Sigmoid colon (tissue), 6 donors: ENCODE measurements at regions not wholly inside any gene's neighbourhood (a gene's known extent, or its start where the extent isn't known, plus 50 kb on each side); places are given as distances from the start of the nearest gene placed in this dataset.
A peak's percentile ranks its signal among the peaks of the same experiment; 100 is the strongest.

Source experiments
- DNase-seq: peaks from one replicate; pipeline ENCODE4 v3.0.0-alpha.2; 2019
- H3K27ac ChIP-seq, 4 donors: fragments of 200-600 bp; sonication (generic); one replicate each; pipeline ENCODE4 v1.5.1; 2016 to 2019; ENCODE audit warnings: mild to moderate bottlenecking in 1 of 4
- H3K27me3 ChIP-seq, 3 donors: fragments of 200-600 bp; sonication (generic); one replicate each; pipeline ENCODE4 v1.5.1; 2019; ENCODE audit warnings: mild to moderate bottlenecking in 1 of 3
- H3K36me3 ChIP-seq, 4 donors: fragments of 200-600 bp; sonication (generic); one replicate each; pipeline ENCODE4 v1.5.1; 2016 to 2019
- H3K4me1 ChIP-seq, 4 donors: fragments of 200-600 bp; sonication (generic); one replicate each; pipeline ENCODE4 v1.5.1; 2017 to 2019
- H3K4me3 ChIP-seq, 4 donors: fragments of 200-600 bp; sonication (generic); one replicate each; pipeline ENCODE4 v1.5.1; 2017 to 2019; ENCODE audit warnings: mild to moderate bottlenecking in 2 of 4, moderate library complexity in 1 of 4
- H3K9me3 ChIP-seq, 4 donors: fragments of 200-600 bp in 3 of 4; sonication (generic) in 3 of 4; one replicate each; pipeline versions ENCODE4 v1.5.1 to v1.6.1; 2013 to 2019
- EP300 ChIP-seq, 4 donors: sonication (generic); formaldehyde crosslinking; IDR thresholded peaks; one replicate each; pipeline ENCODE4 v1.6.1; 2017; ENCODE audit warnings: antibody characterized with exemption in 4 of 4
- POLR2A ChIP-seq, 2 donors: fragments of 450-650 bp; IDR thresholded peaks; one replicate each; pipeline ENCODE4 v1.6.1; 2016; ENCODE audit warnings: antibody characterized with exemption in 2 of 2, mild to moderate bottlenecking in 2 of 2, moderate library complexity in 2 of 2
- POLR2AphosphoS5 ChIP-seq, 4 donors: sonication (generic); formaldehyde crosslinking; IDR thresholded peaks; one replicate each; pipeline ENCODE4 v1.6.1; 2017; ENCODE audit warnings: antibody characterized with exemption in 4 of 4
- WGBS, 2 donors: extraction: QIAGEN DNeasy Blood & Tissue Kit; methylation state at CpG; one replicate each; pipeline ENCODE4 v1.1.7; 2013; 5-methylcytosine and 5-hydroxymethylcytosine counted together
- intact Hi-C: fragments of 100-400 bp; cut with DNase I; formaldehyde crosslinking; loops from one replicate; pipeline ENCODE4 v1.15.1; 2023
- TF ChIP-seq, protein P1 (sequence below), 4 experiments: fragments of 450-650 bp in 3 of 4; fragments of 200-600 bp in 1 of 4; IDR thresholded peaks; one replicate each; pipeline ENCODE4 v1.5.1; 2016 to 2019; ENCODE audit warnings: antibody characterized with exemption in 4 of 4, mild to moderate bottlenecking in 3 of 4, moderate library complexity in 2 of 4
- donor health status: healthy with polysubstance abuse.
- donor health status: healthy.

DNA sequence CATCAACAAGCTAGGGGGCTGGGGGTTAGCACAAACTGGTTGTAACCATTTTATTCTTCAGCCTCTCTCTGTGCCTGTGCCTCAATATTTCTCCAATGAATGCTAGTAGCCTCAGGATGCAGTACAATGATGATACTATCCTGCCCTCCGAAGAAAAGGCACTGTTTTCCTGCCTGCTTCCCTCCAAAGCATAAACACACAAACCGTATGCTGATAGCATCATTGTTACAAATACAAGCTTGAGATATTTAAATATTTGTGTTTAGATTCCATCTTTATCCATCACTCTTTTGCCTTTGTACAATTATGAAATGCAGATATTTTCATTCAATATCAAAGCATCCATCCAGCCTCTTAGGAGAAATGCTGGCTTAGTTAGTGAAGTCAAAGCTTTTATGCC lies 404.8 kb downstream of the DUSP10 start:
- no peaks in the 10 kb centered on the region for H3K27me3 ChIP-seq
- peak overlapping the region in 2 of 4 donors; percentile 70 to 75 for H3K27ac ChIP-seq
- WGBS, 2 donors, result 82 to 85% methylated on average over 2 of the region's 2 CpGs
- intact Hi-C loops, result no loop called here
- DNase-seq, result no peak
- TF ChIP-seq, protein P1, sequence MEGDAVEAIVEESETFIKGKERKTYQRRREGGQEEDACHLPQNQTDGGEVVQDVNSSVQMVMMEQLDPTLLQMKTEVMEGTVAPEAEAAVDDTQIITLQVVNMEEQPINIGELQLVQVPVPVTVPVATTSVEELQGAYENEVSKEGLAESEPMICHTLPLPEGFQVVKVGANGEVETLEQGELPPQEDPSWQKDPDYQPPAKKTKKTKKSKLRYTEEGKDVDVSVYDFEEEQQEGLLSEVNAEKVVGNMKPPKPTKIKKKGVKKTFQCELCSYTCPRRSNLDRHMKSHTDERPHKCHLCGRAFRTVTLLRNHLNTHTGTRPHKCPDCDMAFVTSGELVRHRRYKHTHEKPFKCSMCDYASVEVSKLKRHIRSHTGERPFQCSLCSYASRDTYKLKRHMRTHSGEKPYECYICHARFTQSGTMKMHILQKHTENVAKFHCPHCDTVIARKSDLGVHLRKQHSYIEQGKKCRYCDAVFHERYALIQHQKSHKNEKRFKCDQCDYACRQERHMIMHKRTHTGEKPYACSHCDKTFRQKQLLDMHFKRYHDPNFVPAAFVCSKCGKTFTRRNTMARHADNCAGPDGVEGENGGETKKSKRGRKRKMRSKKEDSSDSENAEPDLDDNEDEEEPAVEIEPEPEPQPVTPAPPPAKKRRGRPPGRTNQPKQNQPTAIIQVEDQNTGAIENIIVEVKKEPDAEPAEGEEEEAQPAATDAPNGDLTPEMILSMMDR (IDR thresholded peaks at IDR 0.05), result no peak
- TF ChIP-seq EP300 (IDR thresholded peaks at IDR 0.05) (no peak), POLR2A (IDR thresholded peaks at IDR 0.05) (no peak), POLR2AphosphoS5 (IDR thresholded peaks at IDR 0.05) (no peak)
- peaks cover 0 to 32% (median 29%) of the 10 kb centered on the region in 4 donors for H3K4me1 ChIP-seq
- H3K9me3 ChIP-seq, result peaks cover 0 to 2% (median 0%) of the 10 kb centered on the region in 4 donors
- no peak overlapping the region for H3K4me3 ChIP-seq
- no peaks in the 10 kb centered on the region for H3K36me3 ChIP-seq

DNA sequence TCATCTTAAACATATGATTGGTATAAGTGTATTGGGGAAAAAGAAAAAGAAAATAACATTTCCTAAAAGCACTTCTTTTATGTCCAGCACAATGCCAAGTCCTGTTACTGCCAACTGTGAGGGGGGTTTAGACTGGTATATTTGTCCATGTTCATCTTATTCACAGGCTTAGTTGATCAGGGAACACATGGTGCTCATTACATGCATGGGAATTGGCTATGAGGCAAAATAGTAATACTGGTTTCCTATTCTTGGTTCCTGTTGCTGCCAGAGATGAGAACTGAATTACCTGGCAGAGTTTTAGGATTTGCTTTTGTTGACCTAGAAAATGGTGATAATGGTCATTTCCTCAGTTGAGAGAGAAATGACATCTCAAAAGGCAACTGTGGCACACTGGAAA lies 398.8 kb downstream of the DUSP10 start:
- TF ChIP-seq EP300 (IDR thresholded peaks at IDR 0.05) (no peak), POLR2A (IDR thresholded peaks at IDR 0.05) (no peak), POLR2AphosphoS5 (IDR thresholded peaks at IDR 0.05) (no peak)
- TF ChIP-seq, protein P1 (IDR thresholded peaks at IDR 0.05), result no peak
- H3K27me3 ChIP-seq, result no peaks in the 10 kb centered on the region
- no peak for DNase-seq
- intact Hi-C loops, result no loop called here
- H3K9me3 ChIP-seq, result no peaks in the 10 kb centered on the region
- H3K4me1 ChIP-seq, result no peaks in the 10 kb centered on the region
- no peak overlapping the region for H3K4me3 ChIP-seq
- H3K36me3 ChIP-seq, result no peaks in the 10 kb centered on the region
- H3K27ac ChIP-seq, result no peak overlapping the region

DNA sequence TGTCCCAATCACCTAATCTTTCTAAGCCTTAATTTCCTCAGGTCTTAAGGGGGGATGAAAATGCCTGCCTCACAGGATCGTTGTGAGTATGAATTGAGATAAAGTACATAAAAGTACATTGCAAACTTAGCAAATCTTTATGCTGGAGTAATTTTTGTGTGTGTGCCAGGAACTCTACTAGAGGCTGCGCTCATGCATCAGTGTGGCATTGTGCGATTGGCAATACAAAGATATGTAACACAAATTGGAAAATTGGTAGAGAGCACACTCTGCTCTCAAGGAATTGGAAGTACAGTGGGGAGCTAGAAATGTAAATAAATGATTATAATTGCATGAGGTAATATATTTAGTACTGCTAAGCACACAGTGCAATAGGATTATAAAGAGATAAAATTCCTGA lies 398.3 kb downstream of the DUSP10 start:
- Histone ChIP-seq H3K27me3 (no peaks in the 10 kb centered on the region), H3K27ac (no peak overlapping the region), H3K4me1 (no peaks in the 10 kb centered on the region), H3K36me3 (no peaks in the 10 kb centered on the region), H3K9me3 (no peaks in the 10 kb centered on the region), H3K4me3 (no peak overlapping the region)
- intact Hi-C loops, result no loop called here
- 80 to 87% methylated on average over 3 of the region's 3 CpGs for WGBS, 2 donors
- TF ChIP-seq POLR2A (IDR thresholded peaks at IDR 0.05) (no peak), EP300 (IDR thresholded peaks at IDR 0.05) (no peak), POLR2AphosphoS5 (IDR thresholded peaks at IDR 0.05) (no peak)
- TF ChIP-seq, protein P1 (IDR thresholded peaks at IDR 0.05), result no peak
- DNase-seq, result no peak

DNA sequence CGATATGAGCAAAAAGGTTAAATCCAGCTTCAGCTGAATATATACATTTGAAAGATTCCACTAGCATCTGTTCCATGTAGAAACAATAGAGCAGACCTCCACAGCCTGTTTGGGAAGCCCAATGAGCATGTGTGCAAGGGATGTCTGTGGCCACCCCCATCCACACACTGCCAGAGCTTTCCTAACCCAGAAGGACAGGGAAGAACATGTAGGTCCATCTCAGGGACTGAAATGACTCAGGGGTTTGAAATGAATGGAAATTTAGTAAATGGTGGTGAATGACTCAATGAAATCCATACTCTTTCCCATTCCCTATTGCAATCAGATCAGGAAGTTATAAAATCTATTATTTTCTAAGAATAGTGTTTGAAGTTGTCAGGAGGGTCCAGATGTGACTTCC lies 397.2 kb downstream of the DUSP10 start:
- no peaks in the 10 kb centered on the region for H3K36me3 ChIP-seq
- H3K9me3 ChIP-seq, result no peaks in the 10 kb centered on the region
- H3K4me3 ChIP-seq, result no peak overlapping the region
- WGBS, 2 donors, result 74 to 75% methylated on average over 1 of the region's 1 CpG
- no peaks in the 10 kb centered on the region for H3K27me3 ChIP-seq
- TF ChIP-seq EP300 (IDR thresholded peaks at IDR 0.05) (no peak), POLR2AphosphoS5 (IDR thresholded peaks at IDR 0.05) (no peak), POLR2A (IDR thresholded peaks at IDR 0.05) (no peak)
- TF ChIP-seq, protein P1 (IDR thresholded peaks at IDR 0.05), result no peak
- intact Hi-C loops, result no loop called here
- H3K4me1 ChIP-seq, result no peaks in the 10 kb centered on the region
- no peak overlapping the region for H3K27ac ChIP-seq
- DNase-seq, result no peak

DNA sequence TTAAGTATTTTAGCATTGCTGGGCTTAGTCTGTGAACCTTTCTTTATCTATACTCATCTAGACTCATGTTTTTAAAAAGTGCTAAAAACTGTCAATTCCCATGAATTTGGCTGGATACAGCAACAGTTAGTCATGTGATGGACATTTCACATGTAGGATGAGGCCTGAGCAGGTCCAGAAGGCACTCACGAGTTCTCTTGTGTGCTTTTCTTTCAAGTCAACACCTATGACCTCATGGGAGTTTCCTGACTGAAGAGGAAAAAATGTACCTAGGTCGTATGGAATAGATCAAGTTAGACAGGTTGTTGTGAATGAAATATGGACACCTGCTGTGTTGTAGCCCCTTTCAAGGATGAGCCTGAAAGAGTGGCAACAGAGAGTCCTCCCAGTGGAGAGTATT lies 394.2 kb downstream of the DUSP10 start:
- 23 to 63% methylated on average over 2 of the region's 2 CpGs for WGBS, 2 donors
- DNase-seq, result no peak

More for the DNA sequence above, 394.2 kb downstream of the DUSP10 start:
- Histone ChIP-seq H3K4me3 (no peak overlapping the region), H3K36me3 (no peaks in the 10 kb centered on the region), H3K9me3 (no peaks in the 10 kb centered on the region), H3K27me3 (no peaks in the 10 kb centered on the region), H3K4me1 (no peaks in the 10 kb centered on the region), H3K27ac (no peak overlapping the region)
- TF ChIP-seq POLR2AphosphoS5 (IDR thresholded peaks at IDR 0.05), result no peak
- TF ChIP-seq, protein P1 (IDR thresholded peaks at IDR 0.05), result no peak
- no peak for TF ChIP-seq EP300 (IDR thresholded peaks at IDR 0.05)
- no peak for TF ChIP-seq POLR2A (IDR thresholded peaks at IDR 0.05)
- intact Hi-C loops, result no loop called here
